ENCODE measurements at regions not wholly inside any gene's neighbourhood (a gene's known extent, or its start where the extent isn't known, plus 50 kb on each side); places are given as distances from the start of the nearest gene placed in this dataset.
"Not testable (repeated sequence)": the region's sequence is repeated elsewhere in the genome, so short reads cannot be mapped to it uniquely, and the experiment has no call there.

GRCh38 chr13:81395368-81395767 lies 1054.4 kb upstream of the SPRY2 start:
- DNase-seq = no peak

- no peak for DNase-seq
Observed at GRCh38 chr13:81394640-81395039, 1053.7 kb upstream of the SPRY2 start.

GRCh38 chr13:81393721-81394120 lies 1052.8 kb upstream of the SPRY2 start:
- DNase-seq = no peak

- no peak for DNase-seq
Observed at GRCh38 chr13:81393110-81393509, 1052.2 kb upstream of the SPRY2 start.

- DNase-seq = no peak
Observed at GRCh38 chr13:81388400-81388799, 1047.5 kb upstream of the SPRY2 start.

- DNase-seq = no peak
Observed at GRCh38 chr13:81383444-81383843, 1042.5 kb upstream of the SPRY2 start.

GRCh38 chr13:81382246-81382645 lies 1041.3 kb upstream of the SPRY2 start:
- DNase-seq = no peak

- no peak for DNase-seq
Observed at GRCh38 chr13:81381560-81381959, 1040.6 kb upstream of the SPRY2 start.

- no peak for DNase-seq
Observed at GRCh38 chr13:81379183-81379582, 1038.3 kb upstream of the SPRY2 start.

- DNase-seq = no peak
Observed at GRCh38 chr13:81377921-81378320, 1037.0 kb upstream of the SPRY2 start.

GRCh38 chr13:81375709-81376108 lies 1034.8 kb upstream of the SPRY2 start:
- no peak for DNase-seq

GRCh38 chr13:81362711-81363110 lies 1021.8 kb upstream of the SPRY2 start:
- not testable (repeated sequence) for DNase-seq

- no peak for DNase-seq
Observed at GRCh38 chr13:81350056-81350455, 1009.1 kb upstream of the SPRY2 start.

GRCh38 chr13:81340118-81341069 lies 999.5 kb upstream of the SPRY2 start:
- not testable (repeated sequence) for DNase-seq

GRCh38 chr13:81339666-81340065 lies 998.7 kb upstream of the SPRY2 start:
- DNase-seq = not testable (repeated sequence)

- DNase-seq = no peak
Observed at GRCh38 chr13:81334481-81334880, 993.6 kb upstream of the SPRY2 start.

- DNase-seq = no peak
Observed at GRCh38 chr13:81326913-81327312, 986.0 kb upstream of the SPRY2 start.

- no peak for DNase-seq
Observed at GRCh38 chr13:81320516-81320915, 979.6 kb upstream of the SPRY2 start.

GRCh38 chr13:81319351-81319750 lies 978.4 kb upstream of the SPRY2 start:
- DNase-seq = no peak

- no peak for DNase-seq
Observed at GRCh38 chr13:81318231-81319019, 977.5 kb upstream of the SPRY2 start.

GRCh38 chr13:81314461-81314860 lies 973.5 kb upstream of the SPRY2 start:
- DNase-seq = no peak

- no peak for DNase-seq
Observed at GRCh38 chr13:81305928-81306327, 965.0 kb upstream of the SPRY2 start.
